ENCODE measurements at regions not wholly inside any gene's neighbourhood (a gene's known extent, or its start where the extent isn't known, plus 50 kb on each side); places are given as distances from the start of the nearest gene placed in this dataset.

- Histone ChIP-seq H3K9me3 (ENCODE audit: low read depth) (no peaks in the 10 kb centered on the region), H3K4me1 (ENCODE audit: low read depth) (no peaks in the 10 kb centered on the region), H3K27ac (no peak overlapping the region), H3K36me3 (no peaks in the 10 kb centered on the region), H3K4me3 (no peak overlapping the region), H3K27me3 (no peaks in the 10 kb centered on the region)
- no peak for DNase-seq (ENCODE audit: low read depth in 1 of 2, low spot score in 1 of 2)
- no peak for TF ChIP-seq CTCF (IDR thresholded peaks at IDR 0.05; ENCODE audit: low read depth, low read length)
Measured at GRCh38 chr12:127064207-127064606, 1202.8 kb upstream of the TMEM132C start.

GRCh38 chr12:127065595-127065994 is 1201.4 kb upstream of the TMEM132C start:
- Histone ChIP-seq H3K4me3 (no peak overlapping the region), H3K36me3 (no peaks in the 10 kb centered on the region), H3K4me1 (ENCODE audit: low read depth) (no peaks in the 10 kb centered on the region), H3K27me3 (peaks cover 2% of the 10 kb centered on the region), H3K27ac (no peak overlapping the region), H3K9me3 (ENCODE audit: low read depth) (no peaks in the 10 kb centered on the region)
- DNase-seq (ENCODE audit: low read depth in 1 of 2, low spot score in 1 of 2), result no peak
- no peak for TF ChIP-seq CTCF (IDR thresholded peaks at IDR 0.05; ENCODE audit: low read depth, low read length)

- no peaks in the 10 kb centered on the region for H3K9me3 ChIP-seq (ENCODE audit: low read depth)
- peaks cover 2% of the 10 kb centered on the region for H3K27me3 ChIP-seq
- H3K36me3 ChIP-seq, result no peaks in the 10 kb centered on the region
- TF ChIP-seq CTCF (IDR thresholded peaks at IDR 0.05; ENCODE audit: low read depth, low read length), result no peak
- H3K27ac ChIP-seq, result no peak overlapping the region
- no peaks in the 10 kb centered on the region for H3K4me1 ChIP-seq (ENCODE audit: low read depth)
- DNase-seq (ENCODE audit: low read depth in 1 of 2, low spot score in 1 of 2), result no peak
- no peak overlapping the region for H3K4me3 ChIP-seq
Measured at GRCh38 chr12:127070515-127071157, 1196.3 kb upstream of the TMEM132C start.

GRCh38 chr12:127074161-127074560 is 1192.8 kb upstream of the TMEM132C start:
- Histone ChIP-seq H3K27me3 (peaks cover 2% of the 10 kb centered on the region), H3K36me3 (no peaks in the 10 kb centered on the region), H3K4me3 (no peak overlapping the region), H3K4me1 (ENCODE audit: low read depth) (no peaks in the 10 kb centered on the region), H3K27ac (no peak overlapping the region), H3K9me3 (ENCODE audit: low read depth) (no peaks in the 10 kb centered on the region)
- DNase-seq (ENCODE audit: low read depth in 1 of 2, low spot score in 1 of 2), result no peak
- no peak for TF ChIP-seq CTCF (IDR thresholded peaks at IDR 0.05; ENCODE audit: low read depth, low read length)

GRCh38 chr12:127075981-127076380 is 1191.0 kb upstream of the TMEM132C start:
- Histone ChIP-seq H3K4me3 (no peak overlapping the region), H3K9me3 (ENCODE audit: low read depth) (no peaks in the 10 kb centered on the region), H3K27ac (no peak overlapping the region), H3K36me3 (no peaks in the 10 kb centered on the region), H3K27me3 (no peaks in the 10 kb centered on the region), H3K4me1 (ENCODE audit: low read depth) (no peaks in the 10 kb centered on the region)
- DNase-seq (ENCODE audit: low read depth in 1 of 2, low spot score in 1 of 2), result no peak
- TF ChIP-seq CTCF (IDR thresholded peaks at IDR 0.05; ENCODE audit: low read depth, low read length), result no peak
